Ovary (tissue), 3 donors: ENCODE measurements at regions not wholly inside any gene's neighbourhood (a gene's known extent, or its start where the extent isn't known, plus 50 kb on each side); places are given as distances from the start of the nearest gene placed in this dataset.
"Not testable (repeated sequence)": the region's sequence is repeated elsewhere in the genome, so short reads cannot be mapped to it uniquely, and the experiment has no call there.

Experiments
- POLR2A ChIP-seq: fragments of 450-650 bp; IDR thresholded peaks from one replicate; pipeline ENCODE4 v1.6.1; 2017; ENCODE audit warnings: antibody characterized with exemption, mild to moderate bottlenecking, moderate library complexity
- TF ChIP-seq, protein P1 (sequence below), 3 donors: fragments of 450-650 bp in 2 of 3; fragments of 200-600 bp in 1 of 3; IDR thresholded peaks; one replicate each; pipeline versions ENCODE4 v1.5.1 to v1.8.0; 2016 to 2022; ENCODE audit warnings: antibody characterized with exemption in 3 of 3, mild to moderate bottlenecking in 1 of 3
- donor health status: DM: no; HTN: no; CAD: no.

DNA sequence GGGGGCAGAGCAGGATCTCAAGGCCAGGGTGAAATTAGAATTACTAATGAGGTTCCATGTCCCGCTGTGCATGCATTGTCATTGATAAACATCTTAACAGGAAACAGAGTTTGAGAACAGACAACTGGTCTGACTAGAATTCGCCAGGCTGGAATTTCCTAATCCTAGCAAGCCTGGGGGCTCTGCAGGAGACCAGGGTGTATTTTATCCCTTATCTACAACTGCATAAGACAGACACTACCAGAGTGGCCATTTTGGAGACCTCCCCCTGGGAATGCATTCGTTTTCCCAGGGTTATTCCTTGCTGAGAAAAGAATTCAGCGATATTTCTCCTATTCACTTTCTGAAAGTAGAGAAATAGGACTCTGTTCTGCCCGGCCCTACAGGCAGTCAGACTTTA, 1007.6 kb downstream of the SLC16A7 start:
- TF ChIP-seq, protein P1, sequence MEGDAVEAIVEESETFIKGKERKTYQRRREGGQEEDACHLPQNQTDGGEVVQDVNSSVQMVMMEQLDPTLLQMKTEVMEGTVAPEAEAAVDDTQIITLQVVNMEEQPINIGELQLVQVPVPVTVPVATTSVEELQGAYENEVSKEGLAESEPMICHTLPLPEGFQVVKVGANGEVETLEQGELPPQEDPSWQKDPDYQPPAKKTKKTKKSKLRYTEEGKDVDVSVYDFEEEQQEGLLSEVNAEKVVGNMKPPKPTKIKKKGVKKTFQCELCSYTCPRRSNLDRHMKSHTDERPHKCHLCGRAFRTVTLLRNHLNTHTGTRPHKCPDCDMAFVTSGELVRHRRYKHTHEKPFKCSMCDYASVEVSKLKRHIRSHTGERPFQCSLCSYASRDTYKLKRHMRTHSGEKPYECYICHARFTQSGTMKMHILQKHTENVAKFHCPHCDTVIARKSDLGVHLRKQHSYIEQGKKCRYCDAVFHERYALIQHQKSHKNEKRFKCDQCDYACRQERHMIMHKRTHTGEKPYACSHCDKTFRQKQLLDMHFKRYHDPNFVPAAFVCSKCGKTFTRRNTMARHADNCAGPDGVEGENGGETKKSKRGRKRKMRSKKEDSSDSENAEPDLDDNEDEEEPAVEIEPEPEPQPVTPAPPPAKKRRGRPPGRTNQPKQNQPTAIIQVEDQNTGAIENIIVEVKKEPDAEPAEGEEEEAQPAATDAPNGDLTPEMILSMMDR (IDR thresholded peaks at IDR 0.05) = not testable (repeated sequence)
- TF ChIP-seq POLR2A = not testable (repeated sequence)
